ENCODE measurements at regions not wholly inside any gene's neighbourhood (a gene's known extent, or its start where the extent isn't known, plus 50 kb on each side); places are given as distances from the start of the nearest gene placed in this dataset.

- no peak overlapping the region for H3K27ac ChIP-seq (ENCODE audit: low read length)
- DNase-seq (no peak), ATAC-seq (ENCODE audit: insufficient read depth, low read depth) (no peak)
- no peak overlapping the region for H3K9ac ChIP-seq (ENCODE audit: low read depth, low read length)
- no peaks in the 10 kb centered on the region for H3K79me2 ChIP-seq (ENCODE audit: insufficient read depth, low read length)
- no peaks in the 10 kb centered on the region for H3K36me3 ChIP-seq (ENCODE audit: insufficient read depth, low read length)
- no peak overlapping the region for H3K4me3 ChIP-seq (ENCODE audit: low read depth in 1 of 2, low read length in 2 of 2)
- no peaks in the 10 kb centered on the region for H3K4me1 ChIP-seq (ENCODE audit: insufficient read depth, low read length)
- TF ChIP-seq, protein P1, sequence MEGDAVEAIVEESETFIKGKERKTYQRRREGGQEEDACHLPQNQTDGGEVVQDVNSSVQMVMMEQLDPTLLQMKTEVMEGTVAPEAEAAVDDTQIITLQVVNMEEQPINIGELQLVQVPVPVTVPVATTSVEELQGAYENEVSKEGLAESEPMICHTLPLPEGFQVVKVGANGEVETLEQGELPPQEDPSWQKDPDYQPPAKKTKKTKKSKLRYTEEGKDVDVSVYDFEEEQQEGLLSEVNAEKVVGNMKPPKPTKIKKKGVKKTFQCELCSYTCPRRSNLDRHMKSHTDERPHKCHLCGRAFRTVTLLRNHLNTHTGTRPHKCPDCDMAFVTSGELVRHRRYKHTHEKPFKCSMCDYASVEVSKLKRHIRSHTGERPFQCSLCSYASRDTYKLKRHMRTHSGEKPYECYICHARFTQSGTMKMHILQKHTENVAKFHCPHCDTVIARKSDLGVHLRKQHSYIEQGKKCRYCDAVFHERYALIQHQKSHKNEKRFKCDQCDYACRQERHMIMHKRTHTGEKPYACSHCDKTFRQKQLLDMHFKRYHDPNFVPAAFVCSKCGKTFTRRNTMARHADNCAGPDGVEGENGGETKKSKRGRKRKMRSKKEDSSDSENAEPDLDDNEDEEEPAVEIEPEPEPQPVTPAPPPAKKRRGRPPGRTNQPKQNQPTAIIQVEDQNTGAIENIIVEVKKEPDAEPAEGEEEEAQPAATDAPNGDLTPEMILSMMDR (IDR thresholded peaks at IDR 0.05; ENCODE audit: borderline replicate concordance, extremely low read depth, low read length, poor library complexity, severe bottlenecking) = no peak
- no peak for TF ChIP-seq EZH2 (IDR thresholded peaks at IDR 0.05; ENCODE audit: borderline replicate concordance, low read depth, low read length, severe bottlenecking)
- no peak overlapping the region for H3K4me2 ChIP-seq (ENCODE audit: insufficient read depth, low read length)
- H4K20me1 ChIP-seq (ENCODE audit: insufficient read depth, low read length) = no peaks in the 10 kb centered on the region
- no peaks in the 10 kb centered on the region for H3K9me3 ChIP-seq (ENCODE audit: insufficient read depth, low read length, severe bottlenecking)
- H2AFZ ChIP-seq (ENCODE audit: low read depth, low read length) = no peak overlapping the region
- no peaks in the 10 kb centered on the region for H3K27me3 ChIP-seq (ENCODE audit: insufficient read depth, low read length, poor library complexity)
These were observed 1341.0 kb upstream of the EYS start for GRCh38 chr6:67047996-67048395.

DNA sequence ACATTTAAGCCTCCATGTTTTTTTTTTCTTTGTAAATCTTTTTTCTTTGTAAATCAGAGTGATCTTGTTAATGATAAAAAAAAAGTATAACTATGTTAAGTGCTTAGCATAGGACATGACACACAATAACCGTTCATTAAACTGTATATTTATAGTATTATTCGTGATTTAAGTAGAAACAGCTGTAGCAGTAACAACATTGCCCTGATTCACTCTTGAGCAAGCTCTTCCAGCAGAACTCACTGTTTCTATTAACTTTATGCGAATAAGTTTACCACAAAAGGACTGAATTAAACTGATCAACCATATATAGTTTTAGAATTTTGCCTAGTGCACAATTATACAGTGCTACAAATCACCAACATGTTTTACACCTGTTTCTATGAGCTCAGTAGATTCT is 1338.0 kb upstream of the EYS start:
- ATAC-seq (ENCODE audit: insufficient read depth, low read depth) (no peak), DNase-seq (no peak)
- Histone ChIP-seq H2AFZ (ENCODE audit: low read depth, low read length) (no peak overlapping the region), H3K9me3 (ENCODE audit: insufficient read depth, low read length, severe bottlenecking) (no peaks in the 10 kb centered on the region), H3K27me3 (ENCODE audit: insufficient read depth, low read length, poor library complexity) (no peaks in the 10 kb centered on the region), H3K9ac (ENCODE audit: low read depth, low read length) (no peak overlapping the region), H3K27ac (ENCODE audit: low read length) (no peak overlapping the region), H3K4me3 (ENCODE audit: low read depth in 1 of 2, low read length in 2 of 2) (no peak overlapping the region), H3K4me1 (ENCODE audit: insufficient read depth, low read length) (no peaks in the 10 kb centered on the region), H3K79me2 (ENCODE audit: insufficient read depth, low read length) (no peaks in the 10 kb centered on the region), H4K20me1 (ENCODE audit: insufficient read depth, low read length) (no peaks in the 10 kb centered on the region), H3K4me2 (ENCODE audit: insufficient read depth, low read length) (no peak overlapping the region), H3K36me3 (ENCODE audit: insufficient read depth, low read length) (no peaks in the 10 kb centered on the region)
- TF ChIP-seq, protein P1 (IDR thresholded peaks at IDR 0.05; ENCODE audit: borderline replicate concordance, extremely low read depth, low read length, poor library complexity, severe bottlenecking) = no peak
- no peak for TF ChIP-seq EZH2 (IDR thresholded peaks at IDR 0.05; ENCODE audit: borderline replicate concordance, low read depth, low read length, severe bottlenecking)

DNA sequence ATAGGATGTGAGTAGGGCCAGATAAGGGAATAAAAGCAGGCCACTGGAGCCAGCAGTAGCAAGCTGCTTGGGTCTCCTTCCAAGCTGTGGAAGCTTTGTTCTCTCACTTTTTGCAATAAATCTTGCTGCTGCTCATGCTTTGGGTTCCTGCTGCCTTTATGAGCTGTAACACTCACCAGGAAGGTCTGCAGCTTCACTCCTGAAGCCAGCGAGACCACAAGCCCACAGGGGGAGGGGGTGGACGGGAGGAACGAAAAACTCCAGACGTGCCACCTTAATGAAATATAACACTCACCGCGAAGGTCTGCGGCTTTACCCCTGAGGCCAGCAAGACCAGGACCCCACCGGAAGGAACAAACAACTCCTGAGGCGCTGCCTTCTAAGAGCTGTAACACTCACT is 1324.4 kb upstream of the EYS start:
- Histone ChIP-seq H3K4me2 (ENCODE audit: insufficient read depth, low read length) (no peak overlapping the region), H4K20me1 (ENCODE audit: insufficient read depth, low read length) (no peaks in the 10 kb centered on the region), H3K36me3 (ENCODE audit: insufficient read depth, low read length) (no peaks in the 10 kb centered on the region), H2AFZ (ENCODE audit: low read depth, low read length) (no peak overlapping the region), H3K79me2 (ENCODE audit: insufficient read depth, low read length) (no peaks in the 10 kb centered on the region), H3K27ac (ENCODE audit: low read length) (no peak overlapping the region), H3K4me1 (ENCODE audit: insufficient read depth, low read length) (no peaks in the 10 kb centered on the region), H3K9me3 (ENCODE audit: insufficient read depth, low read length, severe bottlenecking) (no peaks in the 10 kb centered on the region), H3K27me3 (ENCODE audit: insufficient read depth, low read length, poor library complexity) (no peaks in the 10 kb centered on the region), H3K4me3 (ENCODE audit: low read depth in 1 of 2, low read length in 2 of 2) (no peak overlapping the region), H3K9ac (ENCODE audit: low read depth, low read length) (no peak overlapping the region)
- no peak for DNase-seq
- TF ChIP-seq EZH2 (IDR thresholded peaks at IDR 0.05; ENCODE audit: borderline replicate concordance, low read depth, low read length, severe bottlenecking) = no peak
- TF ChIP-seq, protein P1 (IDR thresholded peaks at IDR 0.05; ENCODE audit: borderline replicate concordance, extremely low read depth, low read length, poor library complexity, severe bottlenecking) = no peak
- no peak for ATAC-seq (ENCODE audit: insufficient read depth, low read depth)

DNA sequence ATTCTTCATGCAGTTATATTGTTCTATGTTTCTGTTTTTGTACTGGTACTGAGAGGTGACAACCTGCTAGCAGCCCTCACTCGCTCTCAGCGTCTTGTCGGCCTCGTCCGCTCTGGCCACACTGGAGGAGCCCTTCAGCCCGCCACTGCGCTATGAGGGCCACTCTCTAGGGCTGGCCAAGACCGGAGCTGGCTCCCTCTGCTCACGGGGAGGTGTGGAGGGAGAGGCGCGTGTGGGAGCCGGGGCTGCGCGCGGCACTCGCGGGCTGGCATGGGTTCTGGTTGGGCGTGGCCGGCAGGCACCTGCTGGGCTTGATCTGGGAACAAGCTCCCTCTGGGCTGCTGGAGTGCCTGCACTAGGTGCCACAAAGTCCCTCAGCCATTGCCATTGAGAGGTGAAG is 1323.8 kb upstream of the EYS start:
- H3K36me3 ChIP-seq (ENCODE audit: insufficient read depth, low read length) = no peaks in the 10 kb centered on the region
- H3K4me2 ChIP-seq (ENCODE audit: insufficient read depth, low read length) = no peak overlapping the region
- no peaks in the 10 kb centered on the region for H3K27me3 ChIP-seq (ENCODE audit: insufficient read depth, low read length, poor library complexity)
- H3K9ac ChIP-seq (ENCODE audit: low read depth, low read length) = no peak overlapping the region
- no peaks in the 10 kb centered on the region for H3K79me2 ChIP-seq (ENCODE audit: insufficient read depth, low read length)
- no peak for DNase-seq
- H3K9me3 ChIP-seq (ENCODE audit: insufficient read depth, low read length, severe bottlenecking) = no peaks in the 10 kb centered on the region
- H2AFZ ChIP-seq (ENCODE audit: low read depth, low read length) = no peak overlapping the region
- H3K4me3 ChIP-seq (ENCODE audit: low read depth in 1 of 2, low read length in 2 of 2) = no peak overlapping the region
- H3K27ac ChIP-seq (ENCODE audit: low read length) = no peak overlapping the region
- TF ChIP-seq, protein P1 (IDR thresholded peaks at IDR 0.05; ENCODE audit: borderline replicate concordance, extremely low read depth, low read length, poor library complexity, severe bottlenecking) = no peak
- no peak for TF ChIP-seq EZH2 (IDR thresholded peaks at IDR 0.05; ENCODE audit: borderline replicate concordance, low read depth, low read length, severe bottlenecking)
- ATAC-seq (ENCODE audit: insufficient read depth, low read depth) = no peak
- H3K4me1 ChIP-seq (ENCODE audit: insufficient read depth, low read length) = no peaks in the 10 kb centered on the region
- no peaks in the 10 kb centered on the region for H4K20me1 ChIP-seq (ENCODE audit: insufficient read depth, low read length)
